ENCODE measurements at regions not wholly inside any gene's neighbourhood (a gene's known extent, or its start where the extent isn't known, plus 50 kb on each side); places are given as distances from the start of the nearest gene placed in this dataset.
"Not testable (repeated sequence)": the region's sequence is repeated elsewhere in the genome, so short reads cannot be mapped to it uniquely, and the experiment has no call there.

GRCh38 chr18:43780782-43781340 is 503.6 kb upstream of the SYT4 start:
- TF ChIP-seq CTCF (IDR thresholded peaks at IDR 0.05; ENCODE audit: low read depth, low read length): no peak
- no peak overlapping the region for H3K4me3 ChIP-seq (ENCODE audit: low read depth, low read length)

GRCh38 chr18:43785158-43785557 is 507.9 kb upstream of the SYT4 start:
- H3K4me3 ChIP-seq (ENCODE audit: low read depth, low read length): no peak overlapping the region
- no peak for TF ChIP-seq CTCF (IDR thresholded peaks at IDR 0.05; ENCODE audit: low read depth, low read length)

GRCh38 chr18:43786893-43787292 is 509.6 kb upstream of the SYT4 start:
- no peak for TF ChIP-seq CTCF (IDR thresholded peaks at IDR 0.05; ENCODE audit: low read depth, low read length)

GRCh38 chr18:43787721-43788120 is 510.4 kb upstream of the SYT4 start:
- not testable (repeated sequence) for H3K4me3 ChIP-seq (ENCODE audit: low read depth, low read length)

More at GRCh38 chr18:43786893-43787292, 509.6 kb upstream of the SYT4 start:
- no peak overlapping the region for H3K4me3 ChIP-seq (ENCODE audit: low read depth, low read length)

GRCh38 chr18:43789234-43790000 is 512.1 kb upstream of the SYT4 start:
- no peak overlapping the region for H3K4me3 ChIP-seq (ENCODE audit: low read depth, low read length)
- no peak for TF ChIP-seq CTCF (IDR thresholded peaks at IDR 0.05; ENCODE audit: low read depth, low read length)

GRCh38 chr18:43793910-43794309 is 516.6 kb upstream of the SYT4 start:
- no peak for TF ChIP-seq CTCF (IDR thresholded peaks at IDR 0.05; ENCODE audit: low read depth, low read length)
- H3K4me3 ChIP-seq (ENCODE audit: low read depth, low read length): no peak overlapping the region

- no peak for TF ChIP-seq CTCF (IDR thresholded peaks at IDR 0.05; ENCODE audit: low read depth, low read length)
- H3K4me3 ChIP-seq (ENCODE audit: low read depth, low read length): no peak overlapping the region
Measured at GRCh38 chr18:43794363-43794762, 517.1 kb upstream of the SYT4 start.
